ENCODE measurements at regions not wholly inside any gene's neighbourhood (a gene's known extent, or its start where the extent isn't known, plus 50 kb on each side); places are given as distances from the start of the nearest gene placed in this dataset.
A peak's percentile ranks its signal among the peaks of the same experiment; 100 is the strongest.
"Not testable (repeated sequence)": the region's sequence is repeated elsewhere in the genome, so short reads cannot be mapped to it uniquely, and the experiment has no call there.

GRCh38 chr7:142563470-142563869 lies 185.8 kb upstream of the PRSS1 start:
- intact Hi-C loops (cut with DNase I) = no loop called here

DNA sequence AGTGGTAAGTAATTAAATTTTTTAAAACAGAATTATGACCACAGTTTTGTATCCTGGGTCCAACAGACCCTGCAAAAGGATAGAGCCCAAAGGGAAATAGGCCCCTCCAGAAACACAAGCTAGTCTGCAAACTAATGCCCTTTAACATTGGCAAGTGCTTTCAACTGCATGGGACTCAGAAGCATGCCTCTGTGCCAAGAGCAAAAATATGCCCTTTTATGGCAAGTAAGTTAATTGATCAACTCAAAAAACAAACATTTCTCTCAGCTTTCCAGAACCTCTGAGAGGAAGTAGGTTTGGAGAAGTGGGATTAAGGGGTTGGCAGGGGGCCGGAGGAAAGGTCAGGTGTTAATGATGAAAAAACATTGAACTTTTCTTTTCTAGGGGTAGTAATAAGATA lies 186.6 kb upstream of the PRSS1 start:
- Histone ChIP-seq H3K36me3 (no peaks in the 10 kb centered on the region), H3K4me3 (no peak overlapping the region), H3K27ac (no peak overlapping the region), H3K27me3 (peaks cover 0 to 7% (median 0%) of the 10 kb centered on the region in 4 donors), H3K9me3 (no peaks in the 10 kb centered on the region), H3K4me1 (no peaks in the 10 kb centered on the region)
- TF ChIP-seq POLR2A (IDR thresholded peaks at IDR 0.05) = no peak
- no peak for TF ChIP-seq CTCF (IDR thresholded peaks at IDR 0.05)
- 23 to 35% methylated on average over 1 of the region's 1 CpG for WGBS, 2 donors
- DNase-seq = no peak
- intact Hi-C loops (cut with DNase I) = no loop called here

More at GRCh38 chr7:142563470-142563869, 185.8 kb upstream of the PRSS1 start:
- Histone ChIP-seq H3K36me3 (no peaks in the 10 kb centered on the region), H3K4me1 (no peaks in the 10 kb centered on the region), H3K9me3 (no peaks in the 10 kb centered on the region), H3K27me3 (no peaks in the 10 kb centered on the region), H3K4me3 (no peak overlapping the region), H3K27ac (no peak overlapping the region)
- 85 to 92% methylated on average over 1 of the region's 1 CpG for WGBS, 2 donors
- TF ChIP-seq POLR2A (IDR thresholded peaks at IDR 0.05) = no peak
- no peak for TF ChIP-seq CTCF (IDR thresholded peaks at IDR 0.05)
- DNase-seq = no peak

- intact Hi-C loops (cut with DNase I); H3K4me3 ChIP-seq; H3K36me3 ChIP-seq; H3K27me3 ChIP-seq; H3K27ac ChIP-seq; DNase-seq; H3K9me3 ChIP-seq: not testable (repeated sequence)
- peaks cover 0 to 12% (median 3%) of the 10 kb centered on the region in 3 donors for H3K4me1 ChIP-seq
- WGBS, 2 donors = 84 to 88% methylated on average over 3 of the region's 3 CpGs
These were observed 187.9 kb upstream of the PRSS1 start for GRCh38 chr7:142561396-142561795.

DNA sequence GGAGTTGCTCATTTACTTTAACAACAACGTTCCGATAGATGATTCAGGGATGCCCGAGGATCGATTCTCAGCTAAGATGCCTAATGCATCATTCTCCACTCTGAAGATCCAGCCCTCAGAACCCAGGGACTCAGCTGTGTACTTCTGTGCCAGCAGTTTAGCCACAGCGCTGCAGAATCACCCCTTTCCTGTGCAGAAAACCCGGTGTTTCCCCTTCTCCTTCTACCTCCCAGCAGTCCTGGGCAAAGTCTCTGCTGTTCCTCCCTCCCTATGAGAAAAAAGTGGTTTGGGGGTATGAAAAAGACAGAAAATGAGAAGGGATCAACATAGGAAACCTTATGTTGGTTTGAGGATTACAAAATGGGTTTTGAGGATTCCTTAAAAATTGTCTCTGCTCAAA lies 188.5 kb upstream of the PRSS1 start:
- 70 to 80% methylated on average over 2 of the region's 6 CpGs for WGBS, 2 donors

GRCh38 chr7:142560166-142560565 lies 189.1 kb upstream of the PRSS1 start:
- DNase-seq = no peak
- Histone ChIP-seq H3K9me3 (no peaks in the 10 kb centered on the region), H3K27ac (no peak overlapping the region), H3K27me3 (peaks cover 0 to 8% (median 0%) of the 10 kb centered on the region in 4 donors), H3K36me3 (no peaks in the 10 kb centered on the region), H3K4me3 (no peak overlapping the region), H3K4me1 (peaks cover 0 to 17% (median 3%) of the 10 kb centered on the region in 3 donors)
- WGBS, 2 donors = 73 to 80% methylated on average over 1 to 2 of the region's 2 CpGs
- TF ChIP-seq POLR2A (IDR thresholded peaks at IDR 0.05) = no peak
- intact Hi-C loops (cut with DNase I) = no loop called here

More for the DNA sequence above, 188.5 kb upstream of the PRSS1 start:
- H3K27ac ChIP-seq; H3K9me3 ChIP-seq; intact Hi-C loops (cut with DNase I); H3K36me3 ChIP-seq; H3K4me3 ChIP-seq; H3K27me3 ChIP-seq; DNase-seq: not testable (repeated sequence)
- peaks cover 0 to 17% (median 3%) of the 10 kb centered on the region in 3 donors for H3K4me1 ChIP-seq

- Histone ChIP-seq H3K4me1 (peaks cover 0 to 17% (median 3%) of the 10 kb centered on the region in 3 donors), H3K36me3 (no peaks in the 10 kb centered on the region), H3K27ac (no peak overlapping the region), H3K9me3 (no peaks in the 10 kb centered on the region), H3K4me3 (no peak overlapping the region), H3K27me3 (peaks cover 0 to 8% (median 0%) of the 10 kb centered on the region in 4 donors)
- no peak for DNase-seq
- intact Hi-C loops (cut with DNase I) = no loop called here
- peak in 5 of 6 experiments; percentile 29 to 59 (median 38) for TF ChIP-seq CTCF (IDR thresholded peaks at IDR 0.05)
- TF ChIP-seq POLR2A (IDR thresholded peaks at IDR 0.05) = no peak
- WGBS, 2 donors = 45 to 71% methylated on average over 4 to 5 of the region's 5 CpGs
These were observed 191.2 kb upstream of the PRSS1 start for GRCh38 chr7:142557971-142558582.

DNA sequence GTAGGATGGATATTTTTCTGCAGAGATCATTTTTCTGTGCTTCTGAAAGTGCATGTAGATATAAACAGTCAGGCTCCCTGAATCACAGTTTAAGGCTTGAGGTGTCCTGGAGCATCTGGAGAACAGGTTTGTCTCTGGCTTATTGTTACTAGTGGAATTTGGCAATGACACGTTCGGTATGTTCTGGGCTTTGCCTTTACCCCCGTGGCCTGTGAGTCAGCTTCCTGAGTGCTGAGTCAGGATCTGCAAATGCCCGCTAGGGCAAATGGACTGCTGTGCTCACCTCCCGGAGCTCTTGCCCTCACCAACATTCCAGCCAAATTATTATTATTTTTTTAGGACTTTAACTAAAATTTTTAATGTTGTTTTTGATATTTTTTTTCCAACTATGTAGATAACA lies 192.5 kb upstream of the PRSS1 start:
- H3K4me3 ChIP-seq = no peak overlapping the region
- H3K27ac ChIP-seq = no peak overlapping the region
- intact Hi-C loops (cut with DNase I) = no loop called here
- H3K4me1 ChIP-seq = peaks cover 0 to 17% (median 3%) of the 10 kb centered on the region in 3 donors
- 2 to 12% methylated on average over 4 to 5 of the region's 5 CpGs for WGBS, 2 donors
- H3K9me3 ChIP-seq = no peaks in the 10 kb centered on the region
- no peak for DNase-seq
- peaks cover 0 to 8% (median 0%) of the 10 kb centered on the region in 4 donors for H3K27me3 ChIP-seq
- no peaks in the 10 kb centered on the region for H3K36me3 ChIP-seq
- peak in 3 of 6 experiments; percentile 30 to 48 (median 43) for TF ChIP-seq CTCF (IDR thresholded peaks at IDR 0.05)
- TF ChIP-seq POLR2A (IDR thresholded peaks at IDR 0.05) = no peak
